SK-N-SH (cell line): ENCODE measurements at regions not wholly inside any gene's neighbourhood (a gene's known extent, or its start where the extent isn't known, plus 50 kb on each side); places are given as distances from the start of the nearest gene placed in this dataset.

Experiments
- CTCF ChIA-PET: fragments of 300-600, 350-600 bp; formaldehyde crosslinking; extraction: SDS; loops from one replicate; lab custom pipeline; 2021; lab: Yijun Ruan, JAX
- POLR2A ChIA-PET: fragments of 350-600 bp; sonication (Branson Sonifier 250); formaldehyde crosslinking; extraction: SDS; loops from one replicate; lab custom pipeline; 2020; ENCODE audit warnings: antibody characterized with exemption, inconsistent platforms; lab: Yijun Ruan, JAX
- DNase-seq: peaks from one replicate; pipeline ENCODE4 v3.0.0; 2012
- H2AFZ ChIP-seq: fragments of 200-600 bp; sonication (generic); 2 replicates; pipeline ENCODE4 v1.8.1; 2016; ENCODE audit warnings: antibody characterized with exemption, mild to moderate bottlenecking, low read depth
- H3F3A ChIP-seq: fragments of 200-600 bp; sonication (generic); replicated peaks from 2 replicates; pipeline ENCODE3; 2016; ENCODE audit warnings: antibody characterized with exemption, mild to moderate bottlenecking; ENCODE audit not compliant: insufficient read depth
- H3K27ac ChIP-seq, 2 experiments: fragments of 200-500 bp in 1 of 2; fragments of 200-600 bp in 1 of 2; sonication (Bioruptor generic) in 1 of 2; sonication (generic), shearing (Covaris generic) in 1 of 2; 2 replicates each; pipeline versions ENCODE4 v1.5.1 to v1.6.1; 2014 to 2016; ENCODE audit warnings: low read depth in 2 of 2, inconsistent platforms in 1 of 2, low read length in 1 of 2, mild to moderate bottlenecking in 1 of 2, mixed read lengths in 1 of 2
- H3K27me3 ChIP-seq: fragments of 200-600 bp; sonication (generic), shearing (Covaris generic); 2 replicates; pipeline ENCODE4 v1.6.1; 2016; ENCODE audit warnings: mixed run types; ENCODE audit not compliant: insufficient read depth
- H3K36me3 ChIP-seq, 2 experiments: fragments of 200-500 bp in 1 of 2; fragments of 200-600 bp in 1 of 2; sonication (Bioruptor generic) in 1 of 2; sonication (generic) in 1 of 2; replicated peaks in 1 of 2; 2 replicates each; pipeline versions ENCODE3 to v1.5.1; 2014 to 2016; ENCODE audit warnings: low read length in 1 of 2, mild to moderate bottlenecking in 1 of 2; ENCODE audit not compliant: insufficient read depth in 2 of 2, control insufficient read depth in 1 of 2
- H3K4me1 ChIP-seq, 2 experiments: fragments of 200-500 bp in 1 of 2; fragments of 200-600 bp in 1 of 2; sonication (Bioruptor generic) in 1 of 2; sonication (generic), shearing (Covaris generic) in 1 of 2; 2 replicates each; pipeline versions ENCODE4 v1.5.1 to v1.6.1; 2014 to 2016; ENCODE audit warnings: low read depth in 1 of 2, low read length in 1 of 2, mixed run types in 1 of 2; ENCODE audit not compliant: insufficient read depth in 2 of 2, control insufficient read depth in 1 of 2
- H3K4me2 ChIP-seq: fragments of 200-600 bp; sonication (generic), shearing (Covaris generic); 2 replicates; pipeline ENCODE4 v1.6.1; 2017; ENCODE audit warnings: mixed run types
- H3K4me3 ChIP-seq, 2 experiments: fragments of 200-500 bp in 1 of 2; fragments of 200-600 bp in 1 of 2; sonication (Bioruptor generic) in 1 of 2; sonication (generic), shearing (Covaris generic) in 1 of 2; 2 replicates each; pipeline versions ENCODE4 v1.5.1 to v1.8.1; 2014 to 2016; ENCODE audit warnings: low read depth in 2 of 2, inconsistent platforms in 1 of 2, low read length in 1 of 2, mild to moderate bottlenecking in 1 of 2, mixed read lengths in 1 of 2, moderate library complexity in 1 of 2
- H3K79me2 ChIP-seq: fragments of 200-600 bp; sonication (generic); 2 replicates; pipeline ENCODE4 v1.8.1; 2017; ENCODE audit warnings: mild to moderate bottlenecking; ENCODE audit not compliant: insufficient read depth
- H3K9ac ChIP-seq: fragments of 200-600 bp; sonication (generic); 2 replicates; pipeline ENCODE4 v1.6.1; 2017; ENCODE audit warnings: mixed run types
- H3K9me2 ChIP-seq: fragments of 200-600 bp; sonication (generic); 2 replicates; pipeline ENCODE4 v1.6.1; 2017; ENCODE audit warnings: mixed run types
- H3K9me3 ChIP-seq: fragments of 200-600 bp; sonication (generic); 2 replicates; pipeline ENCODE4 v1.6.1; 2017; ENCODE audit warnings: mixed run types, mild to moderate bottlenecking, moderate library complexity
- H4K20me1 ChIP-seq: fragments of 200-600 bp; sonication (generic); 2 replicates; pipeline ENCODE4 v1.6.1; 2017; ENCODE audit warnings: mild to moderate bottlenecking, mixed run types; ENCODE audit not compliant: insufficient read depth
- CHD2 ChIP-seq: fragments of 150-350 bp; IDR thresholded peaks from 2 replicates; pipeline ENCODE4 v1.6.1; 2018; ENCODE audit warnings: low read length; ENCODE audit not compliant: partially characterized antibody
- EP300 ChIP-seq, 2 experiments: IDR thresholded peaks; 2 replicates each; pipeline versions ENCODE4 v1.4.0 to v1.6.1; 2012; ENCODE audit warnings: borderline replicate concordance in 1 of 2, low read depth in 1 of 2, low read length in 1 of 2
- EZH2phosphoT487 ChIP-seq: fragments of 200-600 bp; sonication (generic); IDR thresholded peaks from 2 replicates; pipeline ENCODE4 v1.6.1; 2017; ENCODE audit warnings: low read depth, mixed run types, mild to moderate bottlenecking, antibody characterized with exemption, moderate library complexity, borderline replicate concordance
- FOSL2 ChIP-seq: IDR thresholded peaks from 2 replicates; pipeline ENCODE4 v1.4.0; 2012; ENCODE audit warnings: low read depth, mild to moderate bottlenecking, moderate library complexity, borderline replicate concordance
- FOXJ3 ChIP-seq: sonication (generic); formaldehyde crosslinking; IDR thresholded peaks from 2 replicates; pipeline ENCODE4 v1.5.1; 2020; ENCODE audit warnings: mild to moderate bottlenecking, missing genetic modification reagents
- FOXM1 ChIP-seq: IDR thresholded peaks from 2 replicates; pipeline ENCODE4 v1.4.0; 2012; ENCODE audit warnings: low read depth, mild to moderate bottlenecking
- GATA2 ChIP-seq: sonication (generic); formaldehyde crosslinking; IDR thresholded peaks from 2 replicates; pipeline ENCODE4 v1.5.0; 2020; ENCODE audit warnings: mild to moderate bottlenecking, missing genetic modification reagents
- NFIC ChIP-seq: IDR thresholded peaks from 2 replicates; pipeline ENCODE4 v1.4.0; 2012; ENCODE audit warnings: borderline replicate concordance
- POLR2AphosphoS5 ChIP-seq: IDR thresholded peaks from 2 replicates; pipeline ENCODE4 v1.6.1; 2012; ENCODE audit warnings: low read depth, low read length
- RAD21 ChIP-seq: IDR thresholded peaks from 2 replicates; pipeline ENCODE4 v1.6.1; 2012; ENCODE audit warnings: mild to moderate bottlenecking, low read length
- RCOR1 ChIP-seq: fragments of 150-350 bp; IDR thresholded peaks from 2 replicates; pipeline ENCODE4 v1.6.1; 2017; ENCODE audit warnings: antibody characterized with exemption, low read length
- RFX5 ChIP-seq: IDR thresholded peaks from 2 replicates; pipeline ENCODE4 v1.6.1; 2012; ENCODE audit warnings: mild to moderate bottlenecking, improper control_type of control experiment, low read length
- RXRA ChIP-seq: IDR thresholded peaks from 2 replicates; pipeline ENCODE4 v1.4.0; 2012; ENCODE audit warnings: low read depth, mild to moderate bottlenecking, borderline replicate concordance
- SIN3A ChIP-seq: IDR thresholded peaks from 2 replicates; pipeline ENCODE4 v1.6.1; 2012; ENCODE audit warnings: low read depth, mild to moderate bottlenecking, low read length, moderate library complexity, borderline replicate concordance
- SMC3 ChIP-seq: IDR thresholded peaks from 2 replicates; pipeline ENCODE4 v1.6.1; 2012; ENCODE audit warnings: low read depth, low read length, improper control_type of control experiment
- TAF1 ChIP-seq: IDR thresholded peaks from 2 replicates; pipeline ENCODE4 v1.6.1; 2012; ENCODE audit warnings: low read depth, mild to moderate bottlenecking, low read length, moderate library complexity, borderline replicate concordance
- TCF12 ChIP-seq: IDR thresholded peaks from 2 replicates; pipeline ENCODE4 v1.4.0; 2012
- YY1 ChIP-seq: IDR thresholded peaks from 2 replicates; pipeline ENCODE4 v1.4.0; 2012; ENCODE audit warnings: low read depth, mild to moderate bottlenecking
- WGBS: methylation state at CpG from one replicate; pipeline ENCODE4 v1.1.6; 2017; ENCODE audit warnings: low lambda C conversion rate; 5-methylcytosine and 5-hydroxymethylcytosine counted together
- TF ChIP-seq, protein P1 (sequence below): fragments of 150-350 bp; IDR thresholded peaks from 2 replicates; pipeline ENCODE4 v1.6.1; 2017; ENCODE audit warnings: antibody characterized with exemption, low read length, low read depth, borderline replicate concordance
- TF ChIP-seq, protein P2 (sequence below): fragments of 200-600 bp; sonication (generic); IDR thresholded peaks from 2 replicates; pipeline ENCODE4 v1.6.1; 2017; ENCODE audit warnings: antibody characterized with exemption, mild to moderate bottlenecking, moderate library complexity

DNA sequence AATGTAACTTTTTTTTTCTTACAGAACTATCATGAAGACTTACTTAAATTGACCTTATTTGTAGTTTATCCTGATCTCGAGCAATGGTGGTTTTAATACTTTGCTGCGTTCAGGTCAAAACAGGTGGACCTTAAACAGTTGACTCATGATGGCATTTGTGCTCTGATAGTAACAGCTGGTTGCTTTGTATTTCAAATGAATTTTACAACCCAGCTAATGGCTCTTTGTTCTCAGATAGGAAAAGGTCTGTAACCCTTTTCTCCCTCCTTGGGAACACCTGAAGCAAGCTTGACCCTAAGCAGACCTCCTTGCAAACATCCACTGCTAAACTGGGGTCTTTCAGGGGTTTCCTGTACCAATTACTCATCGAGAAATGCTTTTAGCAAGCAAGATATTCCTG is 79.2 kb downstream of the F11 start:
- no peaks in the 10 kb centered on the region for H3F3A ChIP-seq
- TF ChIP-seq FOSL2 (no peak), FOXJ3 (CRISPR knock-in tag) (no peak), POLR2AphosphoS5 (no peak), SIN3A (no peak), CHD2 (no peak), EP300 (IDR thresholded peaks at IDR 0.05; ENCODE audit: borderline replicate concordance in 1 of 2, low read depth in 1 of 2, low read length in 1 of 2) (no peak), SMC3 (no peak), RFX5 (no peak), TAF1 (no peak), EZH2phosphoT487 (no peak), GATA2 (CRISPR knock-in tag) (no peak), RXRA (no peak), FOXM1 (no peak), YY1 (no peak), RAD21 (no peak), TCF12 (no peak), RCOR1 (no peak), NFIC (no peak)
- TF ChIP-seq, protein P1, sequence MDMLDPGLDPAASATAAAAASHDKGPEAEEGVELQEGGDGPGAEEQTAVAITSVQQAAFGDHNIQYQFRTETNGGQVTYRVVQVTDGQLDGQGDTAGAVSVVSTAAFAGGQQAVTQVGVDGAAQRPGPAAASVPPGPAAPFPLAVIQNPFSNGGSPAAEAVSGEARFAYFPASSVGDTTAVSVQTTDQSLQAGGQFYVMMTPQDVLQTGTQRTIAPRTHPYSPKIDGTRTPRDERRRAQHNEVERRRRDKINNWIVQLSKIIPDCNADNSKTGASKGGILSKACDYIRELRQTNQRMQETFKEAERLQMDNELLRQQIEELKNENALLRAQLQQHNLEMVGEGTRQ = no peak
- TF ChIP-seq, protein P2, sequence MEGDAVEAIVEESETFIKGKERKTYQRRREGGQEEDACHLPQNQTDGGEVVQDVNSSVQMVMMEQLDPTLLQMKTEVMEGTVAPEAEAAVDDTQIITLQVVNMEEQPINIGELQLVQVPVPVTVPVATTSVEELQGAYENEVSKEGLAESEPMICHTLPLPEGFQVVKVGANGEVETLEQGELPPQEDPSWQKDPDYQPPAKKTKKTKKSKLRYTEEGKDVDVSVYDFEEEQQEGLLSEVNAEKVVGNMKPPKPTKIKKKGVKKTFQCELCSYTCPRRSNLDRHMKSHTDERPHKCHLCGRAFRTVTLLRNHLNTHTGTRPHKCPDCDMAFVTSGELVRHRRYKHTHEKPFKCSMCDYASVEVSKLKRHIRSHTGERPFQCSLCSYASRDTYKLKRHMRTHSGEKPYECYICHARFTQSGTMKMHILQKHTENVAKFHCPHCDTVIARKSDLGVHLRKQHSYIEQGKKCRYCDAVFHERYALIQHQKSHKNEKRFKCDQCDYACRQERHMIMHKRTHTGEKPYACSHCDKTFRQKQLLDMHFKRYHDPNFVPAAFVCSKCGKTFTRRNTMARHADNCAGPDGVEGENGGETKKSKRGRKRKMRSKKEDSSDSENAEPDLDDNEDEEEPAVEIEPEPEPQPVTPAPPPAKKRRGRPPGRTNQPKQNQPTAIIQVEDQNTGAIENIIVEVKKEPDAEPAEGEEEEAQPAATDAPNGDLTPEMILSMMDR = no peak
- H3K79me2 ChIP-seq = no peaks in the 10 kb centered on the region
- POLR2A ChIA-PET = no interaction called here
- H3K4me3 ChIP-seq = no peak overlapping the region
- CTCF ChIA-PET = interaction anchor here (0.8 kb wide), 1 partner anchor 242 kb away, joined by 3 read pairs; no protein-coding TSS in a partner anchor
- DNase-seq = no peak
- H3K27me3 ChIP-seq = no peaks in the 10 kb centered on the region
- H3K9me2 ChIP-seq = no peaks in the 10 kb centered on the region
- no peak overlapping the region for H3K4me2 ChIP-seq
- H3K9ac ChIP-seq = no peak overlapping the region
- no peak overlapping the region for H3K27ac ChIP-seq
- WGBS = 15% methylated on average over 3 of the region's 3 CpGs
- H4K20me1 ChIP-seq = no peaks in the 10 kb centered on the region
- H3K36me3 ChIP-seq = no peaks in the 10 kb centered on the region
- H3K9me3 ChIP-seq = no peaks in the 10 kb centered on the region
- H3K4me1 ChIP-seq = no peaks in the 10 kb centered on the region
- no peak overlapping the region for H2AFZ ChIP-seq
